B cell (primary cell): ENCODE measurements at regions not wholly inside any gene's neighbourhood (a gene's known extent, or its start where the extent isn't known, plus 50 kb on each side); places are given as distances from the start of the nearest gene placed in this dataset.

Source experiments
- CTCF ChIP-seq: fragments of 200-600 bp; IDR thresholded peaks from one replicate; pipeline ENCODE4 v1.8.0; 2022; ENCODE audit warnings: antibody characterized with exemption, mild to moderate bottlenecking
- EZH2 ChIP-seq: IDR thresholded peaks from 2 replicates; pipeline ENCODE4 v1.6.1; 2012; ENCODE audit warnings: borderline replicate concordance, low read depth, mild to moderate bottlenecking, moderate library complexity, low read length; ENCODE audit not compliant: insufficient read depth, poor library complexity, severe bottlenecking

- TF ChIP-seq EZH2, result no peak
- no peak for TF ChIP-seq CTCF
These were observed 782.9 kb upstream of the API5 start for GRCh38 chr11:42528911-42529310.
